Body of pancreas (tissue), 4 donors: ENCODE measurements at regions not wholly inside any gene's neighbourhood (a gene's known extent, or its start where the extent isn't known, plus 50 kb on each side); places are given as distances from the start of the nearest gene placed in this dataset.
A peak's percentile ranks its signal among the peaks of the same experiment; 100 is the strongest.
"Not testable (repeated sequence)": the region's sequence is repeated elsewhere in the genome, so short reads cannot be mapped to it uniquely, and the experiment has no call there.

Experiments
- ATAC-seq: fragments of 150-250 bp; one replicate; pipeline ENCODE4 v1.9.1; 2016
- DNase-seq, 4 donors: peaks; one replicate each; pipeline ENCODE4 v3.0.0-alpha.2; 2019
- H3K27ac ChIP-seq, 4 donors: fragments of 200-600 bp; sonication (generic); 1 replicate in 3 of 4; 2 replicates in 1 of 4; pipeline versions ENCODE4 v1.5.1 to v1.6.1; 2016 to 2019; ENCODE audit warnings: mild to moderate bottlenecking in 1 of 4, mixed read lengths in 1 of 4, moderate library complexity in 1 of 4
- H3K27me3 ChIP-seq, 2 donors: fragments of 200-600 bp; sonication (generic); one replicate each; pipeline ENCODE4 v1.6.0; 2016; ENCODE audit warnings: mild to moderate bottlenecking in 1 of 2
- H3K36me3 ChIP-seq, 2 donors: fragments of 200-600 bp; sonication (generic); replicated peaks in 1 of 2; 2 replicates each; pipeline ENCODE4 v1.5.1; 2016; ENCODE audit warnings: low read depth in 2 of 2; ENCODE audit not compliant: insufficient read depth in 1 of 2
- H3K4me1 ChIP-seq: fragments of 200-600 bp; sonication (generic); one replicate; pipeline ENCODE4 v1.6.0; 2016
- H3K4me3 ChIP-seq, 2 donors: fragments of 200-600 bp; sonication (generic); 1 replicate in 1 of 2; 2 replicates in 1 of 2; pipeline ENCODE4 v1.5.1; 2016 to 2019
- H3K9me3 ChIP-seq, 3 donors: fragments of 200-600 bp; sonication (generic); 1 replicate in 2 of 3; 2 replicates in 1 of 3; pipeline ENCODE4 v1.5.1; 2016
- POLR2A ChIP-seq, 3 donors: fragments of 450-650 bp; IDR thresholded peaks; one replicate each; pipeline ENCODE4 v1.6.1; 2016; ENCODE audit warnings: antibody characterized with exemption in 3 of 3, mild to moderate bottlenecking in 2 of 3
- WGBS, 2 donors: methylation state at CpG; one replicate each; pipeline ENCODE4 v1.1.5; 2017; 5-methylcytosine and 5-hydroxymethylcytosine counted together
- intact Hi-C: fragments of 100-400 bp; cut with DNase I; formaldehyde crosslinking; loops from one replicate; pipeline ENCODE4 v1.15.1; 2023
- TF ChIP-seq, protein P1 (sequence below), 7 experiments: fragments of 450-650 bp in 4 of 7; fragments of 200-600 bp in 3 of 7; sonication (generic) in 3 of 7; IDR thresholded peaks; one replicate each; pipeline ENCODE4 v1.5.1; 2016 to 2019; ENCODE audit warnings: antibody characterized with exemption in 7 of 7

DNA sequence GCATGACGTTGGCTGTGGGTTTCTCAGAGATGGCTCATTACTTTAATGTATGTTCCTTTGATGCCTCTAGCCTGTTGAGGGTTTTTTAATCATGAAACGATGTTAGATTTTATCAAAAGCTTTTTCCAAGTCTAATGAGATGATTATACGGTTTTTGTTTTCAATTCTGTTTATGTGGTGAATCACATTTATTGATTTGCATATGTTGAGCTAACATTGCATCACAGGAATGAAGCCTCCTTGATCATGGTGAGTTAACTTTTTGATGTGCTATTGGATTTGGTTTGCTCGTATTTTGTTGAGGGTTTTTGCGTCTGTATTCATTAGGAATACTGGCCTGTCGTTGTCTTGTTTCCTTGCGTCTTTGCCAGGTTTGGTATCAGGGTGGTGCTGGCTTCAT is 52.3 kb upstream of the PTPN12 start:
- DNase-seq (no peak), ATAC-seq (no peak)
- H3K36me3 ChIP-seq: no peaks in the 10 kb centered on the region
- H3K27me3 ChIP-seq: no peaks in the 10 kb centered on the region
- no peak overlapping the region for H3K4me3 ChIP-seq
- intact Hi-C loops: no loop called here
- no peaks in the 10 kb centered on the region for H3K9me3 ChIP-seq
- TF ChIP-seq POLR2A (IDR thresholded peaks at IDR 0.05): no peak
- TF ChIP-seq, protein P1, sequence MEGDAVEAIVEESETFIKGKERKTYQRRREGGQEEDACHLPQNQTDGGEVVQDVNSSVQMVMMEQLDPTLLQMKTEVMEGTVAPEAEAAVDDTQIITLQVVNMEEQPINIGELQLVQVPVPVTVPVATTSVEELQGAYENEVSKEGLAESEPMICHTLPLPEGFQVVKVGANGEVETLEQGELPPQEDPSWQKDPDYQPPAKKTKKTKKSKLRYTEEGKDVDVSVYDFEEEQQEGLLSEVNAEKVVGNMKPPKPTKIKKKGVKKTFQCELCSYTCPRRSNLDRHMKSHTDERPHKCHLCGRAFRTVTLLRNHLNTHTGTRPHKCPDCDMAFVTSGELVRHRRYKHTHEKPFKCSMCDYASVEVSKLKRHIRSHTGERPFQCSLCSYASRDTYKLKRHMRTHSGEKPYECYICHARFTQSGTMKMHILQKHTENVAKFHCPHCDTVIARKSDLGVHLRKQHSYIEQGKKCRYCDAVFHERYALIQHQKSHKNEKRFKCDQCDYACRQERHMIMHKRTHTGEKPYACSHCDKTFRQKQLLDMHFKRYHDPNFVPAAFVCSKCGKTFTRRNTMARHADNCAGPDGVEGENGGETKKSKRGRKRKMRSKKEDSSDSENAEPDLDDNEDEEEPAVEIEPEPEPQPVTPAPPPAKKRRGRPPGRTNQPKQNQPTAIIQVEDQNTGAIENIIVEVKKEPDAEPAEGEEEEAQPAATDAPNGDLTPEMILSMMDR (IDR thresholded peaks at IDR 0.05): no peak
- 61 to 67% methylated on average over 7 of the region's 7 CpGs for WGBS, 2 donors
- no peak overlapping the region for H3K27ac ChIP-seq
- peaks cover 8% of the 10 kb centered on the region for H3K4me1 ChIP-seq

DNA sequence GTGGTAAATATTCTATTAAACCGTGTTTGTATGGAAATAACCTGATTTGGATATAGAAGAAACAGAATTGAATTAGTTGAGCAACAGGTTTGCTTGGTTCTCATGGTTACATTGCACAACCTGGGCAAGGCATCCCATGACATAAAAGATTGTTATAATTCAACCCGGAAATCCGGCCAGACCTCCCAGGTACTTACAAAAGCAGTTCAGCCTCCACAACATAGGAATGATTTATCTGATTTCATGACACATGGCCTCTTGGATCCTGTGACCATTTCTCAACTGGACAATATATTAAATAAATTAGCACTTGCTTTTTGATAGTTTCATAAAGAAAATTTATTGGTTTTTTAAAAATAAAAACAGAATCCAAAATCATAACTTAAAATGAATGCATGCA is 55.1 kb upstream of the PTPN12 start:
- Histone ChIP-seq H3K4me1 (peaks cover 8% of the 10 kb centered on the region), H3K9me3 (no peaks in the 10 kb centered on the region), H3K27ac (peak overlapping the region in 2 of 4 donors; percentile 78 to 80), H3K4me3 (no peak overlapping the region), H3K27me3 (no peaks in the 10 kb centered on the region), H3K36me3 (no peaks in the 10 kb centered on the region)
- intact Hi-C loops: no loop called here
- peak; percentile 97 for ATAC-seq
- 7 to 15% methylated on average over 3 of the region's 3 CpGs for WGBS, 2 donors
- DNase-seq: peak; percentile 67 to 87 (median 77)
- TF ChIP-seq, protein P1 (IDR thresholded peaks at IDR 0.05): no peak
- no peak for TF ChIP-seq POLR2A (IDR thresholded peaks at IDR 0.05)

DNA sequence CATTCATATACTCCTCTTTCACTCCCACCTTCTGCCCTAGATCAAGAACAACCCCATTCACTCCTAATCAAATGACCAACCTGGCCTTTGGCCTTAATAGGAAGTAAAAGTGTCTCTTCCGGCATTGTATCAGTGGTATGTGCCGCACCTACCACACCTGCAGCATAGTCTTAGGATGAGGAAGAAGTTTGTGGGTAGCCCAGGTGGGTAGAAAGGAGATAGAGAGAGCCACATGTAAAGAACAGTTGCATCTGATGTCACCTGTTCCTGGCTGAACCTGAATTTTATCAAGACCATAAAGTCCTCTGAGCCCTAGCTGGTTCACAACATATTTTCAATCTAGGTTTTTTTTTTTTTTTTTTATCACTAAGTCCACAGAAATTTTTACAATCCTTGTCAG is 55.5 kb upstream of the PTPN12 start:
- DNase-seq (peak in 1 of 4 donors; percentile 21), ATAC-seq (peak; percentile 72)
- 44 to 58% methylated on average over 2 of the region's 2 CpGs for WGBS, 2 donors
- Histone ChIP-seq H3K4me3 (no peak overlapping the region), H3K9me3 (no peaks in the 10 kb centered on the region), H3K4me1 (peaks cover 8% of the 10 kb centered on the region), H3K27ac (peak overlapping the region; percentile 63 to 80 (median 74)), H3K36me3 (no peaks in the 10 kb centered on the region), H3K27me3 (no peaks in the 10 kb centered on the region)
- no peak for TF ChIP-seq POLR2A (IDR thresholded peaks at IDR 0.05)
- TF ChIP-seq, protein P1 (IDR thresholded peaks at IDR 0.05): no peak
- intact Hi-C loops: no loop called here

DNA sequence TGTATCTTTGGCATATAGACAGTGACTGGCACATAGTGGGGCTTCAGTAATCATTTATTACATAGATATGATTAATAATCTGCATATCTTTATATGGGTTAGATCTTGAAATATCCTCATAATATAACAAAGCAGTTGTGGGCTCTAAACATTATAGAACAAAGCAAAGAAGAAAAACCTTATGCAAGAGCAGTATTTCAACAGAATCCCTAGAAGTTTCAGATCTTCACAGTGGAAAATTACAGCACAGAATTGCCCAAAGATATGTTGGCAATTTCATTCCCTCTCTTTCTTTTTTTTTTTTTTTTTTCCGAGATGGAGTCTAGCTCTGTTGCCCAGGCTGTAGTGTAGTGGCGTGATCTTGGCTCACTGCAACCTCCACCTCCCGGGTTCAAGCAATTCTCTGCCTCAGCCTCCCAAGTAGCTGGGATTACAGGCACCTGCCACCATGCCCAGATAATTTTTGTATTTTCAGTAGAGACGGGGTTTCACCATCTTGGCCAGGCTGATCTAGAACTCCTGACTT is 56.9 kb upstream of the PTPN12 start:
- ATAC-seq, H3K9me3 ChIP-seq, H3K27me3 ChIP-seq, H3K4me1 ChIP-seq, H3K36me3 ChIP-seq, H3K27ac ChIP-seq, DNase-seq, H3K4me3 ChIP-seq, intact Hi-C loops: not testable (repeated sequence)
- WGBS, 2 donors: 81 to 89% methylated on average over 3 to 4 of the region's 4 CpGs

DNA sequence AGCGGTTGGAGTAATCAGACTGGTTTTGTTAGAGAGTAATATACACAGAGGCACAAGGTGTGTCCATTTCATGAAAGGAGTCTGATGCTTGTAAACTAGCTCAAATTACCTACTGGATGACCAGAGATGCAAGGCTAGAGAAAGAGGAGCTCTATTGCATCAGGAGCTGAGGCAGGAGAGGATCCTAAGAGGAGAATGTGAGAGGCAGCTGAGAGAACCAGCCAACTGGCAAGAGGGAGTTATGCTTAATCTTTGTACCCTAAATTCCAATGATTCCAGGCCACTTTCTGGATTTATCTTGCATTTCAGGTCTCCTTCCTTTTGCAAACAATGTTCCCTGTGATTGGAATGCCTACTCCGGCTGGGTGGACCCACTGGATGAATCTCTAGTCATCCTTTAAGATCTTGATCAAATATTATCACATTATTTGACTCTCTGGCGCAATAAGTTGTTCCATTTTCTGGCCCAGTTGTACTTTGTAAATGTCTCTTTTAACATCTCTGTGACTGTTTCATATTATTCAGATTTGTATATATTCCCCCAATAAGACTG is 57.5 kb upstream of the PTPN12 start:
- Histone ChIP-seq H3K4me1 (peaks cover 8% of the 10 kb centered on the region), H3K4me3 (no peak overlapping the region), H3K9me3 (no peaks in the 10 kb centered on the region), H3K27ac (no peak overlapping the region), H3K27me3 (no peaks in the 10 kb centered on the region), H3K36me3 (no peaks in the 10 kb centered on the region)
- no peak for ATAC-seq
- no peak for TF ChIP-seq POLR2A (IDR thresholded peaks at IDR 0.05)
- TF ChIP-seq, protein P1 (IDR thresholded peaks at IDR 0.05): no peak
- intact Hi-C loops: no loop called here
- 83 to 91% methylated on average over 3 of the region's 3 CpGs for WGBS, 2 donors
- DNase-seq: no peak
